HUES6 (cell line): ENCODE measurements at regions not wholly inside any gene's neighbourhood (a gene's known extent, or its start where the extent isn't known, plus 50 kb on each side); places are given as distances from the start of the nearest gene placed in this dataset.
A peak's percentile ranks its signal among the peaks of the same experiment; 100 is the strongest.

Experiments used
- H3K27ac ChIP-seq: 2 replicates; pipeline ENCODE4 v1.7.0; 2013; ENCODE audit warnings: low read depth, mild to moderate bottlenecking, low read length, inconsistent platforms
- H3K27me3 ChIP-seq: 2 replicates; pipeline ENCODE4 v1.6.1; 2013; ENCODE audit warnings: low read length; ENCODE audit not compliant: control insufficient read depth, insufficient read depth
- H3K36me3 ChIP-seq: 2 replicates; pipeline ENCODE4 v1.6.1; 2013; ENCODE audit warnings: low read length; ENCODE audit not compliant: control insufficient read depth, insufficient read depth
- H3K4me1 ChIP-seq: 2 replicates; pipeline ENCODE4 v1.6.1; 2013; ENCODE audit warnings: low read length; ENCODE audit not compliant: control insufficient read depth, insufficient read depth
- H3K4me3 ChIP-seq: 2 replicates; pipeline ENCODE4 v1.5.1; 2013; ENCODE audit warnings: low read depth, low read length
- H3K9ac ChIP-seq: one replicate; pipeline ENCODE4 v1.6.1; 2013; ENCODE audit warnings: mild to moderate bottlenecking, low read length
- H3K9me3 ChIP-seq: 2 replicates; pipeline ENCODE4 v1.6.1; 2013; ENCODE audit warnings: low read depth, low read length; ENCODE audit not compliant: control insufficient read depth, insufficient read depth

GRCh38 chr3:168266335-168266734 is 170.6 kb upstream of the GOLIM4 start:
- Histone ChIP-seq H3K4me1 (no peaks in the 10 kb centered on the region), H3K27ac (no peak overlapping the region), H3K27me3 (no peaks in the 10 kb centered on the region), H3K4me3 (no peak overlapping the region), H3K9me3 (no peaks in the 10 kb centered on the region), H3K9ac (no peak overlapping the region), H3K36me3 (no peaks in the 10 kb centered on the region)

DNA sequence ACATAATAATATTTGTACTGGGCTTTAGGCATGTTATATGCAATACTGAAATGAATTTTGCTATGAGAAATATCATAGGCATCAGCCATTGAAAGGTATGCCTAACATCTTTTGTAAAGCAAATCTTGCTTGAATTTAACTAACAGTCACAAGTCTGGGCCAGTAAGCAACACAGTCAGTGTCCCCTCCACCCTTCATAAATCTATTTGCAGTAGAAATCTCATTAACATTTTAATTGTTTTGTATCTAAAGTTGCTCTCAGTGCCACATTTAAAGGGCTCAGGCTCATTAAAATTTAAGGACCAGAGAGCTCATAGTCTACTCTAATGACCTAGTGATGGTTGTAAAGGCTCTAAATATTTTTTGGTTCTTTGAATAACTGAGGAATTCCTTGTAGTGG is 167.2 kb upstream of the GOLIM4 start:
- H3K4me3 ChIP-seq, result no peak overlapping the region
- no peak overlapping the region for H3K27ac ChIP-seq
- no peaks in the 10 kb centered on the region for H3K4me1 ChIP-seq
- H3K9ac ChIP-seq, result no peak overlapping the region
- no peaks in the 10 kb centered on the region for H3K9me3 ChIP-seq
- no peaks in the 10 kb centered on the region for H3K36me3 ChIP-seq
- no peaks in the 10 kb centered on the region for H3K27me3 ChIP-seq

DNA sequence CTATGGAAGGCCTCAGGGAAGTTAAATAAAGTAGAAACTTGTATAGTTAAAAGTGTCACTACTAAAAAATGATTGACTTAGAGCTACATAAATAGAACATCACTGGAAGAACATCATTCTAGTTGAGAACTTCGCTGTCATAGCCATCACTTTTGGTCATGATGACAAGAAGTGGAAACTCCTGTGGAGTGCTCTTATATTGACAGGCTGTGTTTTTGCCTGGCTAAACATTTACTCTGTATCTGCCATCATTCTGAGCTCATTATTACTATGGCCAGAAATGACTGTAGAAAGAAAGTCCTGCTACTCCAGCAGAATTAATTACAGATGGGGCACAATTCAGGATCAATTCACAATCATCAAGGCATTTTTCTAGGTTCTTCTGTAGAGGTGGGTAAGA is 165.1 kb upstream of the GOLIM4 start:
- H3K4me1 ChIP-seq, result no peaks in the 10 kb centered on the region
- H3K27ac ChIP-seq, result no peak overlapping the region
- H3K4me3 ChIP-seq, result no peak overlapping the region
- H3K27me3 ChIP-seq, result no peaks in the 10 kb centered on the region
- H3K36me3 ChIP-seq, result no peaks in the 10 kb centered on the region
- peaks cover 9% of the 10 kb centered on the region for H3K9me3 ChIP-seq
- H3K9ac ChIP-seq, result no peak overlapping the region

GRCh38 chr3:168251371-168251770 is 155.6 kb upstream of the GOLIM4 start:
- H3K9ac ChIP-seq, result no peak overlapping the region

DNA sequence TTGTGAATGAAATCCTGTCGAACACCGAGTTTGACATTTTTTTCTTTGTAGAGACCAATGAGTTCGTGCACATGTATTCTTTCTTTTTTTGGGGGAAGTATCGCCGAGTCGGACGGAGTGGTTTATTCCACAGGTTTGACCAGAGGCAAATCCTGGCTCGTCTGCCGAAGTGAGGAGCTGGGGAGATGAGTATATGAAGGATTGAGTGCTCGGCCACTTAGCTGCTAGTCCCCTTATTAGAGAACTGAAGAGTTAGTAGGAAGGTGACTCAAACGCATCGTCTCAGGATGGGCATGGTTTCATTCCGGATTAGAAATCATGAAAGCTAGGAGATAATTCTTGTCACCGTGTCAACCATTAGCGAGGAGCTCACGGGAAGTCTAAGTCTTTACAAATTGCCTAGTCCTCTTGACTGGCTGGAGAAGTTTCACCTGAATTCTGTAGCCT is 154.7 kb upstream of the GOLIM4 start:
- no peaks in the 10 kb centered on the region for H3K36me3 ChIP-seq
- no peak overlapping the region for H3K27ac ChIP-seq
- no peaks in the 10 kb centered on the region for H3K4me1 ChIP-seq
- no peak overlapping the region for H3K9ac ChIP-seq
- peaks cover 8% of the 10 kb centered on the region for H3K9me3 ChIP-seq
- peaks cover 26% of the 10 kb centered on the region for H3K27me3 ChIP-seq
- H3K4me3 ChIP-seq, result peak overlapping the region; percentile 62

More at GRCh38 chr3:168251371-168251770, 155.6 kb upstream of the GOLIM4 start:
- Histone ChIP-seq H3K27ac (no peak overlapping the region), H3K36me3 (no peaks in the 10 kb centered on the region), H3K9me3 (peaks cover 18% of the 10 kb centered on the region), H3K4me3 (no peak overlapping the region), H3K4me1 (no peaks in the 10 kb centered on the region), H3K27me3 (peaks cover 26% of the 10 kb centered on the region)

DNA sequence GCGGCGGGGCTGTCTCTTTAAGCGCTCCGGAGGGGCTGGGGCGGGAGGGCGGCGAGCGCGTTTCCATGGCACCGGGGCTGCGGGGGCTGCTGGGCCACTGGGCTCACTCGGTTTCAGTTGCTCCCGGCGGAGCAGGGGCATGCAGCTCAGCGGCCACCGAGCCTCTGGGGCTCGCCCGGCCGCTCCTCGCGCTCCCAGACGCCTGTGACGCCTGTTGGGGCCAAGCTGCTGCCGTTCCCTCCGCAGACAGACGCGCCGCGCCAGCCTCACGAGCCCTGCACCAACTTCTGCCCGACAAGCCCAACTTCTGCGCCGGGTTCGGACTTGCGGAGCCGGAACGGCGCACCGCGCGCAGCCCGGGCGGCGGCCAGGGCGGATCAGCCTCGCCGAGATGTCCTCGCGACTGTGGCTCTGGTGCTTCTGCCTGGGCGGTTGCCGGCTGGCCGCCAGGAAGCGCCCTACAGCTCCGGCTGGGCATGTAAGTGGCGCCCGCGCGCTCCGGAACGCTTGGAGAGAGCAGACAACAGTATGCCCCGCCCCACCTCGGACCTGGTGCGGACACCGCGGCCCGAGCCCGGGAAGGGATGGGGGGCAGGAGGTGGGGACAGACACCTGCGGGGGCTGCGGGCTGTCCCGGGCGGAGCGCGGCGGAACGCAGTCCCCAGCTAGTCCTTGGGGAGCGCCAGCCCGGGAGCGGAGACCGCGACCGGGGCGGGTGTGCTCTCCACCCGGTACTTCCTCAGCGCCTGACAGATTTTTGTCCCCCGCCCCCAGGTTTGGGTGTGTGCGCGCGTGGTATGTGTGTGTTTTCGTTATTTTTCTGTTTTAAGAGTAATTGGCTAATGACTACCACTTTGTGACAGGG is 154.1 kb upstream of the GOLIM4 start:
- H3K4me3 ChIP-seq, result peak overlapping the region; percentile 62
- H3K27me3 ChIP-seq, result peaks cover 26% of the 10 kb centered on the region
- no peaks in the 10 kb centered on the region for H3K36me3 ChIP-seq
- H3K4me1 ChIP-seq, result no peaks in the 10 kb centered on the region
- peaks cover 2% of the 10 kb centered on the region for H3K9me3 ChIP-seq
- H3K9ac ChIP-seq, result peak overlapping the region; percentile 78
- H3K27ac ChIP-seq, result no peak overlapping the region

GRCh38 chr3:168249205-168249549 is 153.5 kb upstream of the GOLIM4 start:
- H3K27ac ChIP-seq, result no peak overlapping the region
- no peaks in the 10 kb centered on the region for H3K9me3 ChIP-seq
- H3K4me1 ChIP-seq, result no peaks in the 10 kb centered on the region
- peak overlapping the region; percentile 50 for H3K9ac ChIP-seq
- H3K4me3 ChIP-seq, result peak overlapping the region; percentile 62
- H3K36me3 ChIP-seq, result no peaks in the 10 kb centered on the region
- H3K27me3 ChIP-seq, result peaks cover 26% of the 10 kb centered on the region

DNA sequence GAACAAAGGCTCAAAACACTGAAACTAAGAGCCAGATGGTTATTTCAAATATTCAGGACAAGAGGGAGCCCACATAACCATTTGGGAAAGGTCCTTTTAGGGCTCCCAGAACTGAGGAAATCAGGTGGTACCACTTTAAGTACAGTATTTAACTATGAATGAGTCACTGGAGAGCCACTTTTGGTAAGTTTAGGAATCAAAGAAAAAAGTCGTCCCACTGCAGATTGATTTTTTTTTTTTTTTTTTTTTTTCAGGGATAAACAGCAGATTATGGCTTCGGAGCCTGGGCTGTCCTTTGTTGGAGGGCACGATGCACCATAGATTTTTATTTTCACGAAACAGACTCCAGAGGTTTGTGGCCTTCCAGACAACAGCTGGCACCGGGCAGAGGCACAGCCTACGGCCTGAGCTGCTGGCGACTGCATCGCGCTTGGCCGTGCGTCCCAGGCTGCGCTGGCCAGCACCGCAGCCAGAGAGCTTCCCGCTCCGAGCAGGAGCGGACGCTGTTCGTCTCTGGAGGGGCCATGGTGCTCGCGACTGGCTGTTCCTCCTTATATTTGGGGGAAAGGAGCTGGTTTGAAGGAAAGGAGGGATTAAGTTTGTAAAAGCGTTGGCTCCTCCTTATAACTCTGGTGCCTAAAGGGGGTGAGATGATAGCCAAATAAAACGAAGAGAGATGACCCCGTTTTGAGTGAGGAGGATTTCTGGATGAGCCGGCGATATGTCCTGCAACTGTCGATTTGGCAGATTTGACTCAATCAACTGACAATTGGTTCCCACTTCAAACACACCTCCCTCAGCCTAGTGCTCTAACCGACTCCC is 152.9 kb upstream of the GOLIM4 start:
- H3K9me3 ChIP-seq, result no peaks in the 10 kb centered on the region
- H3K27ac ChIP-seq, result no peak overlapping the region
- H3K27me3 ChIP-seq, result peaks cover 26% of the 10 kb centered on the region
- no peaks in the 10 kb centered on the region for H3K36me3 ChIP-seq
- peak overlapping the region; percentile 50 for H3K9ac ChIP-seq
- peak overlapping the region; percentile 62 for H3K4me3 ChIP-seq
- no peaks in the 10 kb centered on the region for H3K4me1 ChIP-seq

DNA sequence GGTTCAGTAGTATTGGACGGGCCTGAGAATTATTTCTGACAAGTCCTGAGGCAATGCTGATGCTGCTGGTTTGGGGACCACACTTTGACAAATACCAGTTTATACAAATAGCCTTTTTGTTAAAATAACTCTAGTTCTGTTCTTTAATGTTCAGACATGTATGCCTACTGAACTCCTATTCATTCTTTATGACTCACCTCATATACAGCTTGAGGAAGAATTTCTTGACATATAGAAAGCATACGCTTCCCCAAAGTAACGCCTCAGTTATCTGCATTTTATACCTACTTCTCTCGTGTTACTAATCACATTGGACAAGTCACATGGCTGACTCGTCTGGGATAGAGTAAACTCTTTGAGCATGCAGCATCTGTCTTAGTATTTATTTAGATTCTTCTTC is 145.4 kb upstream of the GOLIM4 start:
- H3K27me3 ChIP-seq, result no peaks in the 10 kb centered on the region
- H3K27ac ChIP-seq, result no peak overlapping the region
- no peaks in the 10 kb centered on the region for H3K9me3 ChIP-seq
- H3K9ac ChIP-seq, result no peak overlapping the region
- no peak overlapping the region for H3K4me3 ChIP-seq
- no peaks in the 10 kb centered on the region for H3K4me1 ChIP-seq
- H3K36me3 ChIP-seq, result no peaks in the 10 kb centered on the region

GRCh38 chr3:168239287-168239686 is 143.6 kb upstream of the GOLIM4 start:
- H3K9ac ChIP-seq, result no peak overlapping the region
- no peaks in the 10 kb centered on the region for H3K4me1 ChIP-seq
- no peaks in the 10 kb centered on the region for H3K9me3 ChIP-seq
- H3K27me3 ChIP-seq, result no peaks in the 10 kb centered on the region
- H3K27ac ChIP-seq, result no peak overlapping the region
- H3K4me3 ChIP-seq, result no peak overlapping the region
- H3K36me3 ChIP-seq, result no peaks in the 10 kb centered on the region

- H3K4me1 ChIP-seq, result no peaks in the 10 kb centered on the region
- H3K27me3 ChIP-seq, result no peaks in the 10 kb centered on the region
- no peak overlapping the region for H3K4me3 ChIP-seq
- no peak overlapping the region for H3K27ac ChIP-seq
- no peaks in the 10 kb centered on the region for H3K36me3 ChIP-seq
- no peaks in the 10 kb centered on the region for H3K9me3 ChIP-seq
- H3K9ac ChIP-seq, result no peak overlapping the region
These were observed 137.3 kb upstream of the GOLIM4 start for GRCh38 chr3:168233001-168233400.
